KMS-11 (cell line): ENCODE measurements at regions not wholly inside any gene's neighbourhood (a gene's known extent, or its start where the extent isn't known, plus 50 kb on each side); places are given as distances from the start of the nearest gene placed in this dataset.

Source experiments
- H2AFZ ChIP-seq: fragments of 200-600 bp; sonication (generic); 2 replicates; pipeline ENCODE4 v1.6.1; 2016; ENCODE audit warnings: antibody characterized with exemption, mixed run types, low read depth
- H3K27ac ChIP-seq: fragments of 200-600 bp; sonication (generic); 2 replicates; pipeline ENCODE4 v1.6.1; 2016; ENCODE audit warnings: mild to moderate bottlenecking, mixed run types
- H3K27me3 ChIP-seq: fragments of 200-600 bp; sonication (generic); 2 replicates; pipeline ENCODE4 v1.6.1; 2017; ENCODE audit warnings: mild to moderate bottlenecking, low read depth, mixed run types, moderate library complexity; ENCODE audit not compliant: insufficient read depth
- H3K36me3 ChIP-seq: fragments of 200-600 bp; sonication (generic); 2 replicates; pipeline ENCODE4 v1.6.1; 2017; ENCODE audit warnings: mild to moderate bottlenecking, mixed run types; ENCODE audit not compliant: insufficient read depth
- H3K4me1 ChIP-seq: fragments of 200-600 bp; sonication (generic); 2 replicates; pipeline ENCODE4 v1.6.1; 2016; ENCODE audit warnings: mild to moderate bottlenecking, low read depth, mixed run types; ENCODE audit not compliant: poor library complexity, severe bottlenecking
- H3K4me2 ChIP-seq: fragments of 200-600 bp; sonication (generic); 2 replicates; pipeline ENCODE4 v1.7.0; 2016; ENCODE audit warnings: mild to moderate bottlenecking, mixed run types
- H3K4me3 ChIP-seq: fragments of 200-600 bp; sonication (generic); IDR thresholded peaks from 2 replicates; pipeline ENCODE4 v1.6.1; 2017; ENCODE audit warnings: low read depth, low read length, mixed read lengths; ENCODE audit not compliant: insufficient read depth
- H3K79me2 ChIP-seq: fragments of 200-600 bp; sonication (generic); 2 replicates; pipeline ENCODE4 v1.6.1; 2016; ENCODE audit warnings: low read depth, mixed run types; ENCODE audit not compliant: insufficient read depth
- H3K9ac ChIP-seq: fragments of 200-600 bp; sonication (generic); 2 replicates; pipeline ENCODE4 v1.6.1; 2016; ENCODE audit warnings: mild to moderate bottlenecking, mixed run types
- H4K20me1 ChIP-seq: fragments of 200-600 bp; sonication (generic); 2 replicates; pipeline ENCODE4 v1.6.1; 2016; ENCODE audit warnings: mild to moderate bottlenecking, mixed run types; ENCODE audit not compliant: insufficient read depth
- CTCF ChIP-seq: fragments of 200-600 bp; sonication (generic); conservative IDR thresholded peaks from 2 replicates; pipeline ENCODE4 v1.6.1; 2017; ENCODE audit warnings: low read depth, mild to moderate bottlenecking, antibody characterized with exemption, low read length, moderate library complexity, mixed read lengths

- Histone ChIP-seq H3K9ac (no peak overlapping the region), H3K4me2 (no peak overlapping the region), H3K27me3 (no peaks in the 10 kb centered on the region), H3K79me2 (no peaks in the 10 kb centered on the region), H3K4me1 (no peaks in the 10 kb centered on the region), H3K36me3 (no peaks in the 10 kb centered on the region), H3K27ac (no peak overlapping the region), H3K4me3 (no peak overlapping the region), H2AFZ (no peak overlapping the region), H4K20me1 (no peaks in the 10 kb centered on the region)
- no peak for TF ChIP-seq CTCF
These were observed 275.6 kb upstream of the SLC30A5 start for GRCh38 chr5:68818057-68818695.

GRCh38 chr5:68818870-68819269 lies 274.9 kb upstream of the SLC30A5 start:
- Histone ChIP-seq H3K79me2 (no peaks in the 10 kb centered on the region), H3K27ac (no peak overlapping the region), H3K4me2 (no peak overlapping the region), H3K4me3 (no peak overlapping the region), H3K4me1 (no peaks in the 10 kb centered on the region), H2AFZ (no peak overlapping the region), H4K20me1 (no peaks in the 10 kb centered on the region), H3K27me3 (no peaks in the 10 kb centered on the region), H3K36me3 (no peaks in the 10 kb centered on the region), H3K9ac (no peak overlapping the region)
- no peak for TF ChIP-seq CTCF

GRCh38 chr5:68821056-68821455 lies 272.8 kb upstream of the SLC30A5 start:
- no peak for TF ChIP-seq CTCF
- no peaks in the 10 kb centered on the region for H4K20me1 ChIP-seq
- H3K27ac ChIP-seq = no peak overlapping the region
- H3K4me3 ChIP-seq = no peak overlapping the region
- no peaks in the 10 kb centered on the region for H3K4me1 ChIP-seq
- no peaks in the 10 kb centered on the region for H3K79me2 ChIP-seq
- no peak overlapping the region for H2AFZ ChIP-seq
- no peaks in the 10 kb centered on the region for H3K27me3 ChIP-seq
- H3K36me3 ChIP-seq = no peaks in the 10 kb centered on the region
- H3K9ac ChIP-seq = no peak overlapping the region
- H3K4me2 ChIP-seq = no peak overlapping the region

GRCh38 chr5:68822796-68823195 lies 271.0 kb upstream of the SLC30A5 start:
- no peaks in the 10 kb centered on the region for H3K27me3 ChIP-seq
- no peak overlapping the region for H2AFZ ChIP-seq
- H3K4me1 ChIP-seq = no peaks in the 10 kb centered on the region
- TF ChIP-seq CTCF = no peak
- H3K4me2 ChIP-seq = no peak overlapping the region
- H3K4me3 ChIP-seq = no peak overlapping the region
- H3K27ac ChIP-seq = no peak overlapping the region
- no peaks in the 10 kb centered on the region for H3K79me2 ChIP-seq
- H3K9ac ChIP-seq = no peak overlapping the region
- no peaks in the 10 kb centered on the region for H3K36me3 ChIP-seq
- H4K20me1 ChIP-seq = no peaks in the 10 kb centered on the region
